DND-41 (cell line): ENCODE measurements at regions not wholly inside any gene's neighbourhood (a gene's known extent, or its start where the extent isn't known, plus 50 kb on each side); places are given as distances from the start of the nearest gene placed in this dataset.

Source experiments
- ATAC-seq: fragments of 200-7000 bp; cut with Tn5 transposase; 3 replicates; pipeline ENCODE4 v1.9.1; 2021; ENCODE audit warnings: low read depth; ENCODE audit not compliant: insufficient read depth
- DNase-seq: peaks from one replicate; pipeline ENCODE4 v3.0.0-alpha.2; 2020
- H2AFZ ChIP-seq: 2 replicates; pipeline ENCODE4 v1.6.0; 2012; ENCODE audit warnings: low read depth, low read length
- H3K27ac ChIP-seq: 2 replicates; pipeline ENCODE4 v1.5.1; 2012; ENCODE audit warnings: low read length, inconsistent platforms
- H3K27me3 ChIP-seq: fragments of 200-600 bp; sonication (generic); 2 replicates; pipeline ENCODE4 v1.6.0; 2012; ENCODE audit warnings: low read length, mild to moderate bottlenecking, inconsistent platforms; ENCODE audit not compliant: insufficient read depth, poor library complexity
- H3K36me3 ChIP-seq: 2 replicates; pipeline ENCODE4 v1.5.1; 2012; ENCODE audit warnings: low read length, inconsistent platforms; ENCODE audit not compliant: insufficient read depth
- H3K4me1 ChIP-seq: 2 replicates; pipeline ENCODE4 v1.5.1; 2012; ENCODE audit warnings: mild to moderate bottlenecking, low read length; ENCODE audit not compliant: insufficient read depth
- H3K4me2 ChIP-seq: 2 replicates; pipeline ENCODE4 v1.6.0; 2012; ENCODE audit warnings: mild to moderate bottlenecking, moderate library complexity, low read length, inconsistent platforms; ENCODE audit not compliant: insufficient read depth
- H3K4me3 ChIP-seq, 2 experiments: fragments of 200-600 bp in 1 of 2; shearing (Covaris generic) in 1 of 2; 2 replicates each; pipeline ENCODE4 v1.5.1; 2012 to 2016; ENCODE audit warnings: inconsistent platforms in 2 of 2, low read length in 2 of 2, mild to moderate bottlenecking in 2 of 2, low read depth in 1 of 2, moderate library complexity in 1 of 2
- H3K79me2 ChIP-seq: 2 replicates; pipeline ENCODE4 v1.6.0; 2012; ENCODE audit warnings: low read length, inconsistent platforms; ENCODE audit not compliant: insufficient read depth
- H3K9ac ChIP-seq: 2 replicates; pipeline ENCODE4 v1.6.0; 2012; ENCODE audit warnings: low read depth, mild to moderate bottlenecking, inconsistent platforms, low read length, moderate library complexity
- H3K9me3 ChIP-seq: 2 replicates; pipeline ENCODE4 v1.5.1; 2012; ENCODE audit warnings: low read length, moderate library complexity, mild to moderate bottlenecking, inconsistent platforms; ENCODE audit not compliant: insufficient read depth, severe bottlenecking
- H4K20me1 ChIP-seq: 2 replicates; pipeline ENCODE4 v1.6.0; 2012; ENCODE audit warnings: low read length; ENCODE audit not compliant: insufficient read depth
- CTCF ChIP-seq: IDR thresholded peaks from 2 replicates; pipeline ENCODE4 v1.5.1; 2012; ENCODE audit warnings: borderline replicate concordance, low read length, moderate library complexity, mild to moderate bottlenecking; ENCODE audit not compliant: poor library complexity, severe bottlenecking; ENCODE audit errors: extremely low read depth
- EZH2 ChIP-seq: IDR thresholded peaks from 3 replicates; pipeline ENCODE4 v1.6.1; 2012; ENCODE audit warnings: borderline replicate concordance, low read depth, mild to moderate bottlenecking, moderate library complexity, low read length, inconsistent platforms; ENCODE audit not compliant: severe bottlenecking

- no peaks in the 10 kb centered on the region for H3K27me3 ChIP-seq
- ATAC-seq = no peak
Observed at GRCh38 chr18:54509793-54510192, 81.3 kb upstream of the DYNAP start.

DNA sequence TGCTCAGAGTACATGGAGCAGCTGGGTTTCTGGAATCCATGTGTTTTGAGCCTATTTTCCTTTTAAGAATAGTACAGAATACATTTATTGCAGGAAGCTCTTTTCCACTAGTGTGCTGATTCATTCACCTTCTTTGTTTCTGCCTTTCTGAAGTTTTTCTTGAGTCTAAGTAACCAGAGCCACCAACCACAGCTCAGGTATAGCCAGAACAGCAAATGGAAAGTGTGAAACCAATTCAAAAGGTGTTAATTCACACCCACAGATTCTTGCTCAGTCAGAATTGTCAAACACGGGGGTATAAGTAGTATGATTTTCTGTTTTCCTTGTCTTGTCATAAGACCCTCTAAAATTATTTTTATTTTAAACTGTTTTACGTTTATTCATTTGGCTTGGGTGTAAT lies 75.9 kb upstream of the DYNAP start:
- H4K20me1 ChIP-seq = no peaks in the 10 kb centered on the region
- H3K27ac ChIP-seq = no peak overlapping the region
- no peak overlapping the region for H2AFZ ChIP-seq
- no peak for DNase-seq
- no peak overlapping the region for H3K4me2 ChIP-seq
- no peaks in the 10 kb centered on the region for H3K27me3 ChIP-seq
- no peak for ATAC-seq
- no peak overlapping the region for H3K4me3 ChIP-seq
- H3K36me3 ChIP-seq = no peaks in the 10 kb centered on the region
- TF ChIP-seq EZH2 = no peak
- TF ChIP-seq CTCF = no peak
- H3K9me3 ChIP-seq = no peaks in the 10 kb centered on the region
- no peak overlapping the region for H3K9ac ChIP-seq
- H3K79me2 ChIP-seq = no peaks in the 10 kb centered on the region
- H3K4me1 ChIP-seq = no peaks in the 10 kb centered on the region

More at GRCh38 chr18:54509793-54510192, 81.3 kb upstream of the DYNAP start:
- Histone ChIP-seq H2AFZ (no peak overlapping the region), H3K9me3 (no peaks in the 10 kb centered on the region), H3K79me2 (no peaks in the 10 kb centered on the region), H4K20me1 (no peaks in the 10 kb centered on the region), H3K27ac (no peak overlapping the region), H3K36me3 (no peaks in the 10 kb centered on the region), H3K4me1 (no peaks in the 10 kb centered on the region), H3K4me3 (no peak overlapping the region), H3K4me2 (no peak overlapping the region), H3K9ac (no peak overlapping the region)
- DNase-seq = no peak
- TF ChIP-seq CTCF (no peak), EZH2 (no peak)

- TF ChIP-seq CTCF (no peak), EZH2 (no peak)
- Histone ChIP-seq H3K27me3 (no peaks in the 10 kb centered on the region), H3K9ac (no peak overlapping the region), H3K79me2 (no peaks in the 10 kb centered on the region), H3K27ac (no peak overlapping the region), H2AFZ (no peak overlapping the region), H3K36me3 (no peaks in the 10 kb centered on the region), H3K4me2 (no peak overlapping the region), H3K9me3 (no peaks in the 10 kb centered on the region), H3K4me1 (no peaks in the 10 kb centered on the region), H4K20me1 (no peaks in the 10 kb centered on the region), H3K4me3 (no peak overlapping the region)
- ATAC-seq = no peak
- no peak for DNase-seq
Observed at GRCh38 chr18:54517521-54517920, 73.5 kb upstream of the DYNAP start.

DNA sequence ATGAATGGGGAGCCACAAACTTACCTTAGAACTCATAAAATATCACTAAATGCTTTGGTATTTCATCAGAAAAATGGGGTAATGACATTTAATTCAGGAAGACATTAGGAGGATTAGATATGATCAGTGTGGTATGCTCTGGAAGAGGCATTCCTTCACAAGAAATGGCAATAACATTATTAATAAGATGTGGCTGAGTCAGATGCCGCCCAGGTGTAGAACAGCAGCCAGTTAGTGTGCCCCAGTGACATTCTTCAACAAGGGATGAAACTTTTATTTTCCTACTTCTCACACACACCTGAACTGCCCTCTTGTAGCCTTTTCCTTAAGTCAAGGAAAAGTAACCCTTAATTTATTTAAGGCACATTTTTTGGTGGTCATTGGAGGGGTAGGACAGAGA lies 69.2 kb upstream of the DYNAP start:
- Histone ChIP-seq H3K4me2 (no peak overlapping the region), H3K27me3 (no peaks in the 10 kb centered on the region), H3K36me3 (no peaks in the 10 kb centered on the region), H3K27ac (no peak overlapping the region), H3K4me1 (no peaks in the 10 kb centered on the region), H4K20me1 (no peaks in the 10 kb centered on the region), H3K79me2 (no peaks in the 10 kb centered on the region), H3K4me3 (no peak overlapping the region), H3K9ac (no peak overlapping the region), H3K9me3 (no peaks in the 10 kb centered on the region), H2AFZ (no peak overlapping the region)
- TF ChIP-seq EZH2 = no peak
- no peak for TF ChIP-seq CTCF
- DNase-seq = no peak
- ATAC-seq = no peak
